ENCODE measurements at regions not wholly inside any gene's neighbourhood (a gene's known extent, or its start where the extent isn't known, plus 50 kb on each side); places are given as distances from the start of the nearest gene placed in this dataset.

GRCh38 chr13:71017607-71018006 lies 849.4 kb downstream of the DACH1 start:
- TF ChIP-seq CTCF (optimal IDR thresholded peaks at IDR 0.05 in 1 of 3, IDR thresholded peaks at IDR 0.05 in 1 of 3, conservative IDR thresholded peaks at IDR 0.05 in 1 of 3; ENCODE audit: extremely low read depth in 1 of 3, insufficient read depth in 2 of 3, low read length in 3 of 3): no peak
- no peak for TF ChIP-seq EZH2 (IDR thresholded peaks at IDR 0.05; ENCODE audit: low read length)
